Endothelial cell of umbilical vein (primary cell): ENCODE measurements at regions not wholly inside any gene's neighbourhood (a gene's known extent, or its start where the extent isn't known, plus 50 kb on each side); places are given as distances from the start of the nearest gene placed in this dataset.

Experiments
- BruUV-seq: library from RNA; stranded (reverse); fragments of 400-500 nt; replicated peaks from 2 replicates; lab custom pipeline; 2021; lab: Mats Ljungman, UMichigan
- CTCF ChIA-PET: fragments of 300-600, 350-600 bp; sonication (Branson Sonifier 250); formaldehyde crosslinking; loops from one replicate; lab custom pipeline; 2021; ENCODE audit warnings: antibody characterized with exemption, inconsistent platforms; lab: Charles Lee
- POLR2A ChIA-PET: fragments of 300-600, 350-600 bp; sonication (Branson Sonifier 250); formaldehyde crosslinking; loops from one replicate; lab custom pipeline; 2021; ENCODE audit warnings: antibody characterized with exemption, inconsistent platforms; lab: Charles Lee
- DNase-seq: peaks from one replicate; pipeline ENCODE4 v3.0.0-alpha.2; 2011; ENCODE audit warnings: low read depth, low spot score
- FAIRE-seq: peaks from 2 replicates; lab custom pipeline; 2011; peaks lifted over from hg19 to GRCh38; lab: Jason Lieb, UNC
- H2AFZ ChIP-seq: 2 replicates; pipeline ENCODE4 v1.6.0; 2012; ENCODE audit warnings: low read depth, low read length, control low read depth, inconsistent platforms
- H3K27ac ChIP-seq: 2 replicates; pipeline ENCODE4 v1.5.1; 2011; ENCODE audit warnings: low read depth, mild to moderate bottlenecking, control low read depth, low read length, moderate library complexity; ENCODE audit not compliant: insufficient read depth
- H3K27me3 ChIP-seq, 2 experiments: 2 replicates each; pipeline versions ENCODE4 v1.6.0 to v1.6.1; 2011; ENCODE audit warnings: low read length in 2 of 2, mixed read lengths in 1 of 2; ENCODE audit not compliant: control insufficient read depth in 2 of 2, insufficient read depth in 2 of 2
- H3K36me3 ChIP-seq, 2 experiments: 2 replicates in 1 of 2; 3 replicates in 1 of 2; pipeline ENCODE4 v1.5.1; 2011; ENCODE audit warnings: low read length in 2 of 2, mild to moderate bottlenecking in 1 of 2, moderate library complexity in 1 of 2; ENCODE audit not compliant: control insufficient read depth in 2 of 2, insufficient read depth in 2 of 2; ENCODE audit errors: extremely low read depth in 1 of 2
- H3K4me1 ChIP-seq: 3 replicates; pipeline ENCODE4 v1.5.1; 2011; ENCODE audit warnings: mild to moderate bottlenecking, low read length; ENCODE audit not compliant: control insufficient read depth, insufficient read depth; ENCODE audit errors: extremely low read depth
- H3K4me2 ChIP-seq: 2 replicates; pipeline ENCODE4 v1.6.1; 2011; ENCODE audit warnings: low read length, control low read depth, mixed read lengths; ENCODE audit not compliant: insufficient read depth
- H3K4me3 ChIP-seq, 3 experiments: fragments of 200-600 bp in 1 of 3; sonication (generic), shearing (Covaris generic) in 1 of 3; replicated peaks in 1 of 3; 2 replicates each; pipeline ENCODE4 v1.5.1; 2011 to 2016; ENCODE audit warnings: control low read depth in 3 of 3, low read length in 3 of 3, mild to moderate bottlenecking in 2 of 3, inconsistent platforms in 1 of 3, low read depth in 1 of 3, moderate library complexity in 1 of 3; ENCODE audit not compliant: insufficient read depth in 1 of 3
- H3K79me2 ChIP-seq: 2 replicates; pipeline ENCODE4 v1.6.0; 2012; ENCODE audit warnings: low read length, inconsistent platforms; ENCODE audit not compliant: control insufficient read depth, insufficient read depth
- H3K9ac ChIP-seq: replicated peaks from 2 replicates; pipeline ENCODE3; 2011; ENCODE audit warnings: low read length, control low read depth; ENCODE audit not compliant: insufficient read depth; ENCODE audit errors: extremely low read depth
- H3K9me1 ChIP-seq: replicated peaks from 3 replicates; pipeline ENCODE4 v1.6.0; 2011; ENCODE audit warnings: mild to moderate bottlenecking, low read length; ENCODE audit not compliant: control insufficient read depth, insufficient read depth; ENCODE audit errors: extremely low read depth
- H3K9me3 ChIP-seq: replicated peaks from 2 replicates; pipeline ENCODE4 v1.5.1; 2012; ENCODE audit warnings: low read length, inconsistent platforms; ENCODE audit not compliant: control insufficient read depth, insufficient read depth
- H4K20me1 ChIP-seq: replicated peaks from 2 replicates; pipeline ENCODE3; 2011; ENCODE audit warnings: mild to moderate bottlenecking, low read length; ENCODE audit not compliant: control insufficient read depth, insufficient read depth; ENCODE audit errors: extremely low read depth
- EZH2 ChIP-seq: IDR thresholded peaks from 2 replicates; pipeline ENCODE4 v1.6.1; 2012; ENCODE audit warnings: borderline replicate concordance, low read depth, mild to moderate bottlenecking, moderate library complexity, low read length, inconsistent platforms; ENCODE audit not compliant: severe bottlenecking
- GATA2 ChIP-seq: IDR thresholded peaks from 2 replicates; pipeline ENCODE4 v1.7.0; 2011; ENCODE audit warnings: low read depth, mild to moderate bottlenecking, moderate library complexity, mixed read lengths, low read length; ENCODE audit not compliant: insufficient read length, insufficient read depth
- JUN ChIP-seq: IDR thresholded peaks from 2 replicates; pipeline ENCODE4 v1.6.1; 2011; ENCODE audit warnings: borderline replicate concordance, low read depth; ENCODE audit not compliant: insufficient read length, insufficient read depth
- MYC ChIP-seq: IDR thresholded peaks from one replicate; pipeline ENCODE4 v1.6.1; 2011; ENCODE audit warnings: mild to moderate bottlenecking, low read depth, low read length
- POLR2A ChIP-seq: IDR thresholded peaks from 2 replicates; pipeline ENCODE4 v1.6.1; 2012; ENCODE audit warnings: low read depth, mild to moderate bottlenecking, control low read depth, low read length
- POLR2AphosphoS5 ChIP-seq: IDR thresholded peaks from 2 replicates; pipeline ENCODE4 v1.6.1; 2012; ENCODE audit warnings: low read depth, mild to moderate bottlenecking, control low read depth, low read length, moderate library complexity; ENCODE audit not compliant: insufficient read depth
- dilution Hi-C: fragments of 300-500 bp; cut with MboI; formaldehyde crosslinking; loops from one replicate; pipeline ENCODE4 v1.15.0; 2019; ENCODE audit warnings: low sequenced_read_pairs; ENCODE audit not compliant: extremely low pct_ligation_motif_present
- intact Hi-C: fragments of 100-400 bp; cut with micrococcal nuclease; formaldehyde crosslinking; loops from one replicate; pipeline ENCODE4 v1.10.0; 2022
- TF ChIP-seq, protein P1 (sequence below): IDR thresholded peaks from 2 replicates; pipeline ENCODE4 v1.6.1; 2011; ENCODE audit not compliant: insufficient read depth, insufficient read length
- TF ChIP-seq, protein P2 (sequence below), 2 donors: IDR thresholded peaks; 1 replicate in 1 of 2; 2 replicates in 1 of 2; pipeline ENCODE4 v1.5.1; 2011; ENCODE audit warnings: low read length in 2 of 2, mild to moderate bottlenecking in 2 of 2, moderate library complexity in 2 of 2, control low read depth in 1 of 2, inconsistent platforms in 1 of 2, low read depth in 1 of 2; ENCODE audit not compliant: insufficient read depth in 1 of 2; ENCODE audit errors: extremely low read depth in 1 of 2

DNA sequence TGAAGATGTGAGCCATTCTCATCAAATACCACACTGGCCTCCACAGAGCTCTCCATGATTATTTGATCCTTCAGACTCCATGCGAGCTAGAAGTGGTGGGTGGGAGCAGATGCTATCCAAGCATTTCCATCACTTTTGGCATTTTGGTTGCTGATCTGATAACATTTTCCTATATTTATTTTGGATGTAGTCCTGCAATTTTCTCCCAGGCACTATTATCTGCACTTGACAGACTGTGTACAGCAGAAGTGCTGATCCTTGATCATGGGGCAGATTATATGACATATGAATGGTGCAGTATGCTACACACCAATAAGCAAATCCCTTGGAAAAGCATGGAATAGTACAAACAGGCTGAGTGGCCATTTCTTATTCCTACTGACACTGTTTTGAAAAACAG is 167.6 kb upstream of the LRRC7 start:
- no peaks in the 10 kb centered on the region for H3K36me3 ChIP-seq

More for the DNA sequence above, 167.6 kb upstream of the LRRC7 start:
- no peaks in the 10 kb centered on the region for H3K27me3 ChIP-seq
- DNase-seq (no peak), FAIRE-seq (no peak)
- no peak overlapping the region for H2AFZ ChIP-seq
- intact Hi-C loops (no loop called here), dilution Hi-C loops (no loop called here)
- no peaks in the 10 kb centered on the region for H3K4me1 ChIP-seq
- POLR2A ChIA-PET: no interaction called here
- TF ChIP-seq JUN: no peak
- no peak for TF ChIP-seq POLR2A
- TF ChIP-seq, protein P1, sequence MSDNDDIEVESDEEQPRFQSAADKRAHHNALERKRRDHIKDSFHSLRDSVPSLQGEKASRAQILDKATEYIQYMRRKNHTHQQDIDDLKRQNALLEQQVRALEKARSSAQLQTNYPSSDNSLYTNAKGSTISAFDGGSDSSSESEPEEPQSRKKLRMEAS: no peak
- TF ChIP-seq GATA2: no peak
- TF ChIP-seq, protein P2, sequence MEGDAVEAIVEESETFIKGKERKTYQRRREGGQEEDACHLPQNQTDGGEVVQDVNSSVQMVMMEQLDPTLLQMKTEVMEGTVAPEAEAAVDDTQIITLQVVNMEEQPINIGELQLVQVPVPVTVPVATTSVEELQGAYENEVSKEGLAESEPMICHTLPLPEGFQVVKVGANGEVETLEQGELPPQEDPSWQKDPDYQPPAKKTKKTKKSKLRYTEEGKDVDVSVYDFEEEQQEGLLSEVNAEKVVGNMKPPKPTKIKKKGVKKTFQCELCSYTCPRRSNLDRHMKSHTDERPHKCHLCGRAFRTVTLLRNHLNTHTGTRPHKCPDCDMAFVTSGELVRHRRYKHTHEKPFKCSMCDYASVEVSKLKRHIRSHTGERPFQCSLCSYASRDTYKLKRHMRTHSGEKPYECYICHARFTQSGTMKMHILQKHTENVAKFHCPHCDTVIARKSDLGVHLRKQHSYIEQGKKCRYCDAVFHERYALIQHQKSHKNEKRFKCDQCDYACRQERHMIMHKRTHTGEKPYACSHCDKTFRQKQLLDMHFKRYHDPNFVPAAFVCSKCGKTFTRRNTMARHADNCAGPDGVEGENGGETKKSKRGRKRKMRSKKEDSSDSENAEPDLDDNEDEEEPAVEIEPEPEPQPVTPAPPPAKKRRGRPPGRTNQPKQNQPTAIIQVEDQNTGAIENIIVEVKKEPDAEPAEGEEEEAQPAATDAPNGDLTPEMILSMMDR (IDR thresholded peaks at IDR 0.05; ENCODE audit: extremely low read depth in 1 of 2, insufficient read depth in 1 of 2, low read depth in 1 of 2, low read length in 2 of 2): no peak
- TF ChIP-seq POLR2AphosphoS5: no peak
- TF ChIP-seq MYC: no peak
- no peak for TF ChIP-seq EZH2
- H3K9me1 ChIP-seq: no peaks in the 10 kb centered on the region
- BruUV-seq: no TSS peak
- no peak overlapping the region for H3K27ac ChIP-seq
- no peaks in the 10 kb centered on the region for H3K9me3 ChIP-seq
- H3K4me3 ChIP-seq: no peak overlapping the region
- no peak overlapping the region for H3K9ac ChIP-seq
- CTCF ChIA-PET: interaction anchor here (0.7 kb wide), 1 partner anchor 49 kb away, joined by 4 read pairs; no protein-coding TSS in a partner anchor
- H3K79me2 ChIP-seq: no peaks in the 10 kb centered on the region
- no peak overlapping the region for H3K4me2 ChIP-seq
- no peaks in the 10 kb centered on the region for H4K20me1 ChIP-seq
